GM18868 (cell line): ENCODE measurements at regions not wholly inside any gene's neighbourhood (a gene's known extent, or its start where the extent isn't known, plus 50 kb on each side); places are given as distances from the start of the nearest gene placed in this dataset.

Experiments
- ATAC-seq: cut with Tn5 transposase; IDR thresholded peaks from one replicate; pipeline ENCODE4 v1.9.1; 2021; ENCODE audit warnings: mild to moderate bottlenecking, moderate library complexity; ENCODE audit not compliant: unreplicated experiment

DNA sequence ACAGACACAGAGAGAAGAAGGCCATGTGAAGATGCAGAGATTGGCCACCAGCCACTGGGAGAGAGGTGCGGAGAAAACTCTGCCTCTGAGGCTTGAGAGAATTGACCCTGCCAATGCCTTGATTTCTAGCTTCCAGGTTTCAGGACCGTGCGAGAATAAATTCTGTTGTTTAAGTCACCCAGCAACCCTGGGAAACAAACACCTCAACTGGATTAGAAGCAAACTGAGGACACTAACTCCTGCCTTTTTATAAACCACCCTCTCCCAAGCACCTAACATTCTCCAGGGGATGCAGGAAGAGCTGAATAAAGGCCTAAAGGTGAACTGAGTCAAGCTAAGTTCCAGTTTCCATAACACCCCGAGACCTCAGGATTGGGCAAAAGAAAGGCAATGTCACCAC is 136.1 kb downstream of the ANKRD60 start:
- no peak for ATAC-seq

DNA sequence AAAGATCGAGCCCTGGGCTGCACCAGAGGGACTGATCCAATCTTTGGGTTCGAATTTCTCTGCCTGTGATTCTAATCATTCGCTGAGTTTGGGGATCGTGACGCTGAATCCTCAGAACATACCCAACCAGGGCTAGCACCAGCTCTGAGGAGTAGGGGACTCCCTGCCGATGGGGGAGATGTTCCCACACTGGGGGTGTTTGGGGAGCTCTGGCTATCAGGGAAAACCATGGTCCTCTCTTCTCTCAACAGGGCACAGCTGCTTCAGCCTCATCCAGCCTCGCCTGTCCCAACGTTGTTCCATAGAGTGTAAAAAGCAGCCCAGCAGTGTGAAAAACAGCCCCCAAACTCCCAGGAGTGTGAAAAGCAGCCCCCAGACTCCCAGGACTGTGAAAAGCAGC is 136.6 kb downstream of the ANKRD60 start:
- ATAC-seq = no peak

DNA sequence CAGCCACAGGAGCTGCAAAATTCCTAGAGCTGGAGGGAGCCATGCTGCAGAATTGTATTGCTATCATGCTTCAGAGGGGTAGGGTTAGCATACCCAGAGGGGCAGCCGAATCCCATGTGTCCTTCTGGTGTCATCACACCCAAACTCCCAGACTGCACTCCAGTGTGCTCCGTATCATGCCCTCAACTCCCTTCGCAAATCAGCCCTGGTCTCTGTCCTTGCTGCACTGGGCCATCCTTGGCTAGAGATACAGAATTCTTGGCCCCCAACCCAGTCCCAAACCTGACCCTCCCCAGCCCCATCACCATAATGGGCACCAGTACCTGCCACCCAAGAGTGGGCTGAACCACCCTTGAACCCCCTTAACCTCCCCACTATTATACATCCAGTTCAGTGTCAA is 138.3 kb downstream of the ANKRD60 start:
- no peak for ATAC-seq

DNA sequence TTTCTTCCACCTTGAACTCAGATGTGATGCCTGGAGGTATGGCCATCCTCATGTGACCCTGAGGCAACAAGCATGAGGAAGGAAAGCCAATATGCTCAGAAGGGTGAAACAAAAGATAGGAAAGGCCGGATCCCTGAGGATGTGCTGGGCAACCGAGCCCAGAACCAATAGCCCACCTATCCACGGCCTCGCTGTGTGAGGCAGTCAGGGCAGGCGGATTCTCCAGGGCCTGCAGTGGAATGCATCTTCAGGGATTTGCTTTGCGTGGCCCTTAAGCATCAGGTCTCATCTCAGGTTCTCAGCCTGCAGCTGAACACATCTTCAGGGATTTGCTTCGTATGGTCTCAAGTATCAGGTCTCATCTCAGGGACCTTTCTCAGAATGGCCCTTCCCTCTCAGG is 139.8 kb downstream of the ANKRD60 start:
- ATAC-seq = no peak

DNA sequence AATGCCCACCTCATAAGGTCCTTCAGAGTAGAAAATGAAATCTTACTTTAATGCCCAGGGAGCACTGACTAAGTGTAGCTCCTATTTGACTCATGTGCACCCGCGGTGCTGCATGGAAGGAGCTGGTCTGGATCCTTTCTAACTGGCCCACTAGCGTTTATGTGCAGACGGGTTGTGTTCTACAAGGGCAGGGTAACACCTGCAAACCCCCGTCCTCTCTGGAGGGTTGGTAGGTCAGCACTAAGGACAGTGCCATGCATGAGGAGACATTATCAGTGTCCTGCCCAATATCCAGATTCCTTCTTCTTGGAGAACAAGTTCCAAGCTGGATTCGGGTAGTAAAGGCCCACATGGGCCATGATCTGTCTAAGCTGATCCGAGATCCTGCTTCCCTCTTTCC is 140.3 kb downstream of the ANKRD60 start:
- no peak for ATAC-seq

DNA sequence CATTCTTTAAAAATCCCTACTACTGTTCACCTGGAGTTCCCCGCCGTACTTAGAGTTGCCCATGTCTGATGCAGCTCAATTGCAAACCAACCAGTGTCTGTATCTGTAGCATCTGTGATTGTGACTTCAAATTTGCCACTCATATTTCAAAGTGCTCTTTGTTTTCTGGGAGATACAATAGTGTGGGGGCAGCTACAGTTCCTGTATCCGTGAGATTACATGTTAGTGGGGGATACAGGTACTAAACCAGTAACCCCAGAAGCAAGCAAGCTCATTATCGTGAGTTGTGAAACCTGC is 140.9 kb downstream of the ANKRD60 start:
- no peak for ATAC-seq

DNA sequence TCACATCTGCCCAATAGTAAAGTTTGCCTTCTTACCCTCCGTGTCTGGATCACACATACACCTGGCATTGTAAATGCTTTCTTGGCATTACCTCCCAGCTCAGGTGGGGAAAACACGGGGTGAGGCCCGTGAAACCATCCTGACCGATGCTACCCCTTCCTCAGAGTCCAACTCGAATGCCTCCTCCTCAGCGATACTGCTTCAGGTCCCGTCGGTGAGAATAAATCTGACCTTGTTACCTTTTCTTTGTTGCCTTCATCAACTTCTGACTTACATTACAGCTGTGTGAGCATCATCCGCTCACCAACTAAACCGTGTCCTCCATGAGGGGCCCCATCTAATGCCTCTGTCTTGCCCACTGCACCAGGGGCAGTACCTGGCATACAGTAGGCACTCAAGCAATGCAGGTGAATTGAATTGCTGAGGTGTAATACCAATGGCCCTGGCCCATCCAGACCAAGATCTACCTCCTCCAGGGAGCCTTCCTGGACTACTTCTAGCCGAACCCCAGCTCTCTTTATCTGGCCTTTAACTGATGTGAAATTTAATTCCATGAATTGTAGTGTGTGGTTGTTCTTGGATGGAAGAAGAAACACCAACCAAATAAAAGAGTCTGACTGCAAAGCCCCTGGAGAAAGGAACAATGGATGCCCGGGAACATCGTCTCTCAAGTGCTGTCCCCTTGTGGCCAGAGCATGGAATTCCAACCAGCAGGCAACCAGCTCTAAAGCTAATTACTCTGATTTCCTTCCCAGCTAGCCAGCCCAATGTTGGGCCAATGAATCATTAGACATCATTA is 141.5 kb downstream of the ANKRD60 start:
- no peak for ATAC-seq

DNA sequence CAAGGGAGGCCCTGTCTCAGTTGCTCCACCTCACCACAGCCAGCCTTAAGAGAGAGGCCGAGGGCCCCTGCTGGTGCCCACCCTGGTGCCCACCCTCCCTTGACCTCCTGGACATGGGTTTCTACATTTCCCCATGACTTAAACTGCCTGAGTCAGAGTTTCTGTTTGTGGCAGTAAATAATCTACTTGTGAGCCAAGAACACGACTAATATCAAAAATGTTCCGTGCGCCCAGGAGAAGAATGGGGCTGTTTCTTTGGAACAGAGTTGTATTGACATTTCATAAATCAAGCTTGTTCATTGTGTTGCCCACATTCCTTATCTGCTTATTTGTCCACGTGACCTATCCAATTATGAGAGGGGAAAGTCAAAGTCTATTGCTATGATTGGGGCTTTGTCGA is 143.5 kb downstream of the ANKRD60 start:
- no peak for ATAC-seq

DNA sequence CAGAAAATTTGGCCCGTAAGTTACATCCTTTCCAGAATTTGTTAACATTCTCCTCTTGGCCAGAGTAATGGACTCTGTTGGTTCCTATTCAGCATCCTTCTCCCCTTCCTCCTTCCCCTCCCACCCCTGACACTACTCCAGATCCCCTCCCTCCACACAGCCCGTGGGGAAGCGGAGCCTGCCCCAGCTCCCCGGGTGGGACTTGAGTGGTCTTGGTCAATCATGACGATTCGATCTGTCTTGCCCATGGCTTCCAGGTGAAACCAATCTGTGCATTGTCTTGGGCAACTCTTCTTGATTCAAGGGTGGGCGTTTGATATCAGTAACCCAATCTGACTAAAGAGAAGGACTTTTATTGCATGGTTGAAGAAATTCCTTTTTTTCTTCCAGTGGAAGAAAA is 143.9 kb downstream of the ANKRD60 start:
- ATAC-seq = no peak

DNA sequence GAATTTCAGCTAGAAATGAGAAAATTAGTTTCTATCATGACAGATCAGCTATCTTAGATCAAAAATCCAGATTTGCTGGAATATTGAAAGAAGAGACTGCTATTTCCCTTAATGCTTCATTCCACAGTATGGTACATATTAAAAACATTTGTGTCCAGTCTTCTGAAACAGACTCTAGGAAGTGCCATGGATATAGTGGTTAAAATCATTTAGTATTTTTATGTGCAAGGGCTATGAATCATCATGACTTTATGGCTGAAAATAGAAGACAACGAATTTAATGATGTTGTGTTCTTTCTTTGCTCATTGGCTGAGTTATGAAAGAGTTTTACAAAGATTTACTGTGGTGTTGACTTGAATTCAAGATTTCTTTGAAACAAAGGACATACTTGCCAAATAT is 146.6 kb downstream of the ANKRD60 start:
- ATAC-seq = no peak

DNA sequence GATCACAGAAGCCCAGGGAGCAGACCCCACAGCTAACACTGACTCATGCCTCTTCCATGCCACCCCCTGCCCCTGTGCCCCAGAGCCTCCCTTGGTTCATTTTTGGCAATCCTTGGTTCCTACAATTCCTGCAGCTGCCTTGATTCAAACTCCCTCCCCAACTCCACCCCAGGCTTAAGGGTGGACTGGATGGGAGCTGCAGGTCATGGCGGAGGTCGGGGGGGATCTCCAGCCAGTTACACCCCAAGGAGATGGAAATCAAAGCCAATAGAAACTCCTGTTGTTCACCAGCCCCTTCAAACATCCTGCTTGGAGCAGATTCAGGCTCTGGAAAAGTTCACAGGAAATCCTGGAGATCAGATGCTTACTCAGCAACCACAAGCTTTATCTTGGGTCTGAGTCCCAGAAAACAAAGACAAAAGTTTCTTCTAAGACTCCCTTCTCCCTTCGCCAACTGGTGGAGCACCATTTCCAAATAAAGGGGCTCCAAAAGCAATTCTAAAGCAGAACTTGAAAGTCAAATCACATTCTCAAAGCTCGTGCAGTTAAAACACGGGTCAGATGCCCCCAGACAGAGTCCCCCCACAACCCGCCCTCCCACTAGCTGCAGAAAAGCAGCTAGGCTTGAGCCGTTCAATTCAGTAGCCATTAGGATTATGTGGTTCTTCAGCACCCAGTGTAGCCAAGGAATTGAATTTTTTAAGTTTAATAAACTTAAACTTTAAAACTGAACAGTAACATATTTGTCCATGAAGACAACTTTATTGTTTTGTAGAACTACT is 149.5 kb downstream of the ANKRD60 start:
- ATAC-seq = no peak

DNA sequence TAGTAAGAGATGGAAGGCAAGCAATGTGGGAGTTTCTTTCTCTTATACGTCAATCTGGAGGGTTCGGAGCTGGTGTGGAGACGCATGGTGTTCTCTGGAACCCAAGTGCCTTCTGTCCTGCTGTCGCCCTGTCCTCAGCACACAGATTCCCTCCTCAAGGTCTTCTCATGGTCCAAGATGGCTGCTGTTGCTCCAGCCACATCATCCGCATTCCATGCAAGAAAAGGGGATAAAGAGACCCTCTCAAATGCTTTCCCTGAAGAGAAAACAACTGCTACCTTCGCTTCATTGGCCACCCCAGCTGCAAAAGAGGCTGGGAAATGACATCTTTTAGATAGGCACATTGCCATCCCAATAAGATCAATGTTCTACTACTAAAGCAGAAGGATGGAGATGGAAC is 151.2 kb downstream of the ANKRD60 start:
- no peak for ATAC-seq

DNA sequence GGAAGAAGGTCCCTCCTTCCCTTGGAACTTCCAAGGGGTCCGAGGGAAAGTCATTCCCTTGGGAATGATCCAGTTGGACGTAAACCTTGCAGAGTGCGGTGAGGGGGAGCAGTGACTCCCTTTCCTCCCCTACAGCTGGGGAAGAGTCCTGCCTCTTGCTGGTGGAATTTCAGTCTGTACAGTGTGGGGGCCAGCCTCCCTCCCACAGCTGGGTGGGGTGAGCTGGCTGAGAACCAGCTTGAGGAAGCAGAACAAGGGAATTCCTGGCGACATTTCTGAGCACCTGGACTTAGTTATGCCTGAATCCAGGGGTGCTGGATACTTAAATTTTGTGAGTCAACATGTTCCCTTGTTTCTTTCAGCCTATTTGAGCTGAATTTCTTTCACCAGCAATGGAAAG is 152.0 kb downstream of the ANKRD60 start:
- ATAC-seq = no peak

DNA sequence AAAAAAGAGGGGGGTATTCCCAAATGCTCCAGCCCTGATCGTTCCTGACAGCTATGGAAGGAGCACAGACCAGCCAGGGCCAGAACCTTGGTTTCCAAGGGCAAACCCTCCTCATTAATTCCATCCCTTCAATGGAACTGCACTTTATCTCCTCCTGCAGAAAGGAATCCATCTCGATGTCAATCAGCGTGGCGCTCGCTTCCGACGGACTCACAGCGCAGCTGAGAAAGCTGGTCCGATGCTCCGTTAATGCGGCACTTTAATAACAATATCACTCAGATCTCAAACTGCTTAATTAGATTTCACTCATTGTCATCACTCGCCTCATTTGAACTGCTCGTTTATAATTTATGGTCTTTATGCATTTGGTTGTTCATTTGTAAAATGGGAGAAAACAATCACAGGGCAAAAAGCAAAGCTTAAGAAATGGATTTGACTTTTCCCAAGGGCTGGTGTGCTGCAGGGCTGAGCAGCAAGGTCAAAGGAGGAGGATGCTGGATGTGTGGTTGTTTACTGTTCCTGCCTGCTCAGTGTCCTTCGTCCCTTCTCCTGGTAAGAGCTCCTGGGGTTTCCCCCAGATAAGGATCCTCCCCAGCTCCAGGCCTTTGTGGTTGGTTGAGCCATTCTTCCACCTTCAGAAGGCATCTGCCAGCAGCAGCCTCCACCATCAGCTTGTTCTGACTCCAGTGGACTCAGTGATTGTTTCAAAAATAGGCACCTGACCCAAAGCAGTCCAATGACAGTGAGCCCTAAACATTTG is 152.7 kb downstream of the ANKRD60 start:
- no peak for ATAC-seq

DNA sequence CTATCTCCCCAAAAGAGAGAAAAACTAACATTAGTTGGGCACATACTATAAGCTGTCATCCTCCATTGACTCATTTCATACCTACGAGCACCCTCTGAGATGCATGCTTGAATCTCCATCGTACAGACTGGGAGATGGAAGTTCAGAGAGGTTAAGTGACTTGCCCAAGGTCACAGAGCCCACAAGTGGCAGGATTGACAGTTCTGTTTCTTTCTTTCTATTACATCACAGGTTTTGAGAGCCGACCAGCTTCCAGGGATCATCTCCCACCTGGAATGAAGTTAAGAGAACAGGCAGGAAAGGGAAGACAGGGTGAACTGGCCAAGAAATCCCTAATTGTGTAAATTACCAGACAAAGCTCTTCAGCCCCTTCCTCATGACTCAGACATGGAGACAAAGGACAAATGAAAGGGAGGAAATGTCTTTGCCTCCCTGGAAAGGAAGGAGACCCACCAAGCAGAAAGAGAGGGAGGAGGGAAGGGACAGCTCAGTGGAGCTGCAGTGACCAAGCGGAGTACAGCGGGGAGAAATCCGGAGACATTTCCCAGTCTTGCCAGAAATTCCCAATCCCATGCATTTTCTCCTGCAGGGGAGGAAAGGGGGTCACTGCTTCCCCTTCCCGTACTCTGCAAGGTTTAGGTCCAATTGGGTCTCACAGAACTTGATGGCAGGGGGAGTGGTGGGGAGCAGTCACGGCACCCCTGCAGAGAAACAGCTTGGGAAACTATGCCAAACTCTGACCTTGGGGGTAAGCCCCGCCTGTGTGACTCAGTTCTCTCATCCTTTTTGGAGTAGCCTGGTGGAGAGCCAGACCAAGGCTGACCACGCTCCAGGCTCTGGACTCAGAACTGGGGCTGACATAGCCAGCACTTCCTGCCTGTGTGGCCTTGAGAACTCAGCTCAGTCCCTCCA is 154.3 kb downstream of the ANKRD60 start:
- no peak for ATAC-seq

DNA sequence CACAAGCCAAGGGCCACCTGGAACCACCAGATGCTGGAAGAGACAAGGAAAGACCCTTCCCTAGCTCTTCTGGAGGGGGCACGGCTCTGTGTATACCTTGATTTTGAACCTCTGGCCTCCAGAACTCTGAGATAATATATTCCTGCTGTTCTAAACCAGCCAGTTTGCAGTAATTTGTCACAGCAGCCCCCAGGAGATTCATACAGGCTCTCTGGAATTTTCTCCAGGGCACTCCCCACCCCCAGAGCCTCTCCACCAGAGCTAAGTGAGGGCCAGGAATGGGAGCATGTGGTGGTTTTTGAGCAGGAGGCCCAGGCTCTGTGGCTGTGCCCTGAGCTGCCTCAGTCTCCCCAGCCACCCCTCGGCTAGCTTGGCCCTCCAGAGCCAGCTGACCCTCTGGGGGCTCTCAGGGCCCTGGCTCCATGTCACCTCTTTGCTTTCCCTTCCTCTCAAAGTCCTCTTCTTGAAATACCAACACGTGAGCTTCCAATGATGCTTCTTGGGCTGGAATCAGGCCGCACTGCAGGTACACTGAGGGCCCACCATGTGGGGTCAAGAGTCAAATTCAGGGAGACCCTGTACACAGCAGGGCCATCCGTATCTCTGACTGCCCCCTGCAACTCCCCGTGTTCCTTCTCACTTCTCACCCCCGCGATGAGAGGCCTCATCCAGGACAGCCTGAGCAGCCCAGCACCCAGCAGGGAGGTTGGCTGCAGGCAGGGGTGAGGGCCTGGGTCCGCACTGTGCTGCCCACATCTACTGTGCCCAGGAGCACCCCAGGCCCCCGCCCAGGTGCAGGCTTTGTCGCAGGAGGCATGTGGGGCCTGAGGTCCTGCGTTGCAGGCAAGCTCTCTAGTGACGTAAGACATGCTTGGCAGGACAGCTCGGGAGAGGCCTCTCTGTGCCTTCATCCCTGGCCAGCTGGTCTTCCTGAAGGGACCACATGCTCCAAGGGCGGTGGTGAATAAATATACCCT is 155.5 kb downstream of the ANKRD60 start:
- ATAC-seq = no peak

DNA sequence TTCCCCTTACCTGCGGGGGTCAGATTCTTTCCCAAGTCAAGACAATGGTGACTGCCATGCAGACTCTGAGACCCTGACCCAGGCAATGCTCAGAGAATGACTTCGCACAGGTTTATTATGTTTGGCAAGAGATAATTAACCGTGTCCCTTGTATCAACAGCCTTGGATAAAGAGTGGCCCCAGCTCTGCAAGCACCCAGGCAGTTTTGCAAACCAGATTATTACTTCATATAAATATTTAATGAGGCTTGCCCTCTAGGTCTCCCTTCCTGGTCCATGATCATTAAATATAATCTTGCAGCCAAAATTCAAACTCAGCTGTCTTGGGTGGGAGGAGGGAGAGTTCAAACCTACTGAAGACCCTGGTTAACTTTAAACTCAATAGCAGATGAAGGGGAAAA is 156.5 kb downstream of the ANKRD60 start:
- no peak for ATAC-seq

DNA sequence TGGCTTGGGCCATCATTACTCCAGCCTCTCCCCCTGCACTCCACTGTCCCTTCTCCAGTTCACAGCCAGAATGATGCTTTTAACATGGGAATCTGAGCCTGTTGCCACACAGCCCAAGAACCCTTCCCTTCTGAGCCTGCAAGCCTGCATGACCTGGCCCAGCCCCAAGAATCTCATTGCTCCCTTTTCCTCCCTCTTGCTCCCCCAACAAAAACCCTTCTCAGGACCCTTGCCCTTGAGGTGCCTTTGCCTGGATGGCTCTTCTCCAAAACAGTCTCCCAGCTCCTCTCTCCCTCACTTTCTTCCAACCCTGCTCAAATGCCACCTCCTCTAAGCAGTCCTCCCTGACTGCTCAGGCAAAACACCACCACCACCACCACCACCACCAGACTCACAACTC is 157.2 kb downstream of the ANKRD60 start:
- ATAC-seq = no peak

DNA sequence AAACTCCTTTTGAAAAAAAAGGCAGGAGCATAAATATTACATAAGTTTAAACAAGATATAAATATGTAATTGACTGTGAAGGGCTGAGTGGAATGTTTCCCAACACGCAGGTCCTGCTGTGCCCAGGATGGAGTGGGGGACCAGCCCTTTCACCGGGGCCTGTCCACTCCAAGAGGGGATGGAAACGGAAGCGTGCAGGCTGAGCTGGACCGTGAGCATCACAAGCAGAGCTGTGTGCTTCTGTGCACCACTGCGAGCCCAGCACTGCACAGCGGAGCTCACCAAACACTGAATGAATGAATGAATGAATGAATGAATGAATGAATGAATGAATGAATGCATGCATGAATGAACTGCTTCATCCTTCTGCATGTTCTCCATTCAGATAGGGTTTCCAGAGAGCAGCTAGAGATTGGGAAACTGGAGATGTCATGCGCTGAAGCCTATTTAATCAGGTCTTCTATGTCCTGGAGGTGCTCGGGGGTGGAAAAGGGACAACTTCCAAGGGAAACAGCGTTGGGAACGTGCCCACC is 157.7 kb downstream of the ANKRD60 start:
- no peak for ATAC-seq
